Keratinocyte (primary cell): ENCODE measurements at regions not wholly inside any gene's neighbourhood (a gene's known extent, or its start where the extent isn't known, plus 50 kb on each side); places are given as distances from the start of the nearest gene placed in this dataset.

ENCODE experiments used
- DNase-seq: peaks from one replicate; pipeline ENCODE4 v3.0.0-alpha.2; 2011; ENCODE audit warnings: low read depth, missing footprints, low spot score
- FAIRE-seq: peaks from 2 replicates; lab custom pipeline; 2011; peaks lifted over from hg19 to GRCh38; lab: Jason Lieb, UNC
- H2AFZ ChIP-seq: 2 replicates; pipeline ENCODE4 v1.6.0; 2012; ENCODE audit warnings: low read length, control low read depth, inconsistent platforms; ENCODE audit not compliant: control insufficient read depth
- H3K27ac ChIP-seq: 2 replicates; pipeline ENCODE4 v1.5.1; 2011; ENCODE audit warnings: low read length; ENCODE audit not compliant: control insufficient read depth, insufficient read depth
- H3K27me3 ChIP-seq: 3 replicates; pipeline ENCODE4 v1.6.0; 2011; ENCODE audit warnings: low read length; ENCODE audit not compliant: control insufficient read depth, insufficient read depth; ENCODE audit errors: extremely low read depth
- H3K36me3 ChIP-seq, 2 experiments: 2 replicates in 1 of 2; 3 replicates in 1 of 2; pipeline ENCODE4 v1.5.1; 2011; ENCODE audit warnings: low read length in 2 of 2, mild to moderate bottlenecking in 1 of 2; ENCODE audit not compliant: control insufficient read depth in 2 of 2, insufficient read depth in 2 of 2; ENCODE audit errors: extremely low read depth in 1 of 2
- H3K4me1 ChIP-seq: 3 replicates; pipeline ENCODE4 v1.5.1; 2011; ENCODE audit warnings: low read length; ENCODE audit not compliant: control insufficient read depth, insufficient read depth; ENCODE audit errors: extremely low read depth
- H3K4me2 ChIP-seq: 3 replicates; pipeline ENCODE4 v1.6.0; 2011; ENCODE audit warnings: low read depth, low read length; ENCODE audit not compliant: control insufficient read depth, insufficient read depth; ENCODE audit errors: extremely low read depth
- H3K4me3 ChIP-seq, 3 experiments: fragments of 200-600 bp in 1 of 3; sonication (generic) in 1 of 3; 2 replicates in 2 of 3; 3 replicates in 1 of 3; pipeline ENCODE4 v1.5.1; 2011 to 2016; ENCODE audit warnings: low read length in 3 of 3, mild to moderate bottlenecking in 3 of 3, control low read depth in 2 of 3, inconsistent platforms in 1 of 3, low read depth in 1 of 3, mixed read lengths in 1 of 3, mixed run types in 1 of 3, moderate library complexity in 1 of 3; ENCODE audit not compliant: control insufficient read depth in 2 of 3, insufficient read depth in 2 of 3; ENCODE audit errors: extremely low read depth in 1 of 3
- H3K79me2 ChIP-seq: 2 replicates; pipeline ENCODE4 v1.6.0; 2012; ENCODE audit warnings: low read length; ENCODE audit not compliant: control insufficient read depth, insufficient read depth
- H3K9ac ChIP-seq: 3 replicates; pipeline ENCODE4 v1.6.0; 2011; ENCODE audit warnings: low read length; ENCODE audit not compliant: control insufficient read depth, insufficient read depth; ENCODE audit errors: extremely low read depth
- H3K9me1 ChIP-seq: 3 replicates; pipeline ENCODE4 v1.6.0; 2011; ENCODE audit warnings: low read length; ENCODE audit not compliant: control insufficient read depth, insufficient read depth; ENCODE audit errors: extremely low read depth
- H3K9me3 ChIP-seq: 2 replicates; pipeline ENCODE4 v1.5.1; 2012; ENCODE audit warnings: low read depth, low read length; ENCODE audit not compliant: control insufficient read depth
- H4K20me1 ChIP-seq: 3 replicates; pipeline ENCODE4 v1.6.0; 2011; ENCODE audit warnings: low read length; ENCODE audit not compliant: control insufficient read depth, insufficient read depth; ENCODE audit errors: extremely low read depth
- EZH2 ChIP-seq: IDR thresholded peaks from one replicate; pipeline ENCODE4 v1.6.1; 2012; ENCODE audit warnings: inconsistent platforms, mild to moderate bottlenecking, low read length, moderate library complexity
- dilution Hi-C: fragments of 300-500 bp; cut with MboI; formaldehyde crosslinking; loops from one replicate; pipeline ENCODE4 v1.7.0; 2020; ENCODE audit warnings: low sequenced_read_pairs; ENCODE audit not compliant: extremely low pct_ligation_motif_present
- TF ChIP-seq, protein P1 (sequence below), 3 experiments: IDR thresholded peaks in 1 of 3; conservative IDR thresholded peaks in 1 of 3; optimal IDR thresholded peaks in 1 of 3; 2 replicates in 2 of 3; 3 replicates in 1 of 3; pipeline versions ENCODE3 to v1.5.1; 2011; ENCODE audit warnings: low read length in 3 of 3, mild to moderate bottlenecking in 3 of 3, moderate library complexity in 2 of 3, control low read depth in 1 of 3, inconsistent platforms in 1 of 3; ENCODE audit not compliant: insufficient read depth in 2 of 3; ENCODE audit errors: extremely low read depth in 1 of 3

DNA sequence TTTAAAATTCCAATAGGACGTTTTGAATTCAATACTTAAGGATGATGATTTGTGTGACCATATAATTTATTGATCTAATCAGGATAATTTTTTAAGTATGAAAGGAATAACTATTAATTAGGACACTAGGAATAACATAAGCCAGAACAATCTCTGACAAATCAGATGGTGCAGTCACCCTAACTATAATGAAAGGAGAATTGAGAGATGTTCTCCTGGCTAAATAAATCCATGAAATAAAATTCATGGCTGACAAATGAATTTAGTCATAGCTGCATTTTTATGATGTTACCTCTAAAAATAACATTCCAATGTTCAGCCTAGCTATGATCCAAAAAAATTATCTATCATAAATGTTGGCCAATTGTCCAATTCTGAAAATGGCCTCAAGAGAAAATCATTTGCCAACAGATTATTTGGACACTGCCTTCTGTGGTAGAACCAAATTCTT is 190.6 kb upstream of the NEIL3 start:
- Histone ChIP-seq H3K4me3 (no peak overlapping the region), H2AFZ (no peak overlapping the region), H3K9me3 (no peaks in the 10 kb centered on the region), H3K36me3 (no peaks in the 10 kb centered on the region), H3K27me3 (no peaks in the 10 kb centered on the region), H3K9me1 (no peaks in the 10 kb centered on the region), H3K9ac (no peak overlapping the region), H3K4me2 (no peak overlapping the region), H3K4me1 (peaks cover 6% of the 10 kb centered on the region), H4K20me1 (no peaks in the 10 kb centered on the region), H3K27ac (no peak overlapping the region), H3K79me2 (no peaks in the 10 kb centered on the region)
- dilution Hi-C loops, result no loop called here
- DNase-seq (no peak), FAIRE-seq (no peak)
- TF ChIP-seq EZH2, result no peak
- TF ChIP-seq, protein P1, sequence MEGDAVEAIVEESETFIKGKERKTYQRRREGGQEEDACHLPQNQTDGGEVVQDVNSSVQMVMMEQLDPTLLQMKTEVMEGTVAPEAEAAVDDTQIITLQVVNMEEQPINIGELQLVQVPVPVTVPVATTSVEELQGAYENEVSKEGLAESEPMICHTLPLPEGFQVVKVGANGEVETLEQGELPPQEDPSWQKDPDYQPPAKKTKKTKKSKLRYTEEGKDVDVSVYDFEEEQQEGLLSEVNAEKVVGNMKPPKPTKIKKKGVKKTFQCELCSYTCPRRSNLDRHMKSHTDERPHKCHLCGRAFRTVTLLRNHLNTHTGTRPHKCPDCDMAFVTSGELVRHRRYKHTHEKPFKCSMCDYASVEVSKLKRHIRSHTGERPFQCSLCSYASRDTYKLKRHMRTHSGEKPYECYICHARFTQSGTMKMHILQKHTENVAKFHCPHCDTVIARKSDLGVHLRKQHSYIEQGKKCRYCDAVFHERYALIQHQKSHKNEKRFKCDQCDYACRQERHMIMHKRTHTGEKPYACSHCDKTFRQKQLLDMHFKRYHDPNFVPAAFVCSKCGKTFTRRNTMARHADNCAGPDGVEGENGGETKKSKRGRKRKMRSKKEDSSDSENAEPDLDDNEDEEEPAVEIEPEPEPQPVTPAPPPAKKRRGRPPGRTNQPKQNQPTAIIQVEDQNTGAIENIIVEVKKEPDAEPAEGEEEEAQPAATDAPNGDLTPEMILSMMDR (optimal IDR thresholded peaks at IDR 0.05 in 1 of 3, IDR thresholded peaks at IDR 0.05 in 1 of 3, conservative IDR thresholded peaks at IDR 0.05 in 1 of 3; ENCODE audit: extremely low read depth in 1 of 3, insufficient read depth in 2 of 3, low read length in 3 of 3), result no peak

- dilution Hi-C loops, result no loop called here
- H3K4me2 ChIP-seq, result no peak overlapping the region
- FAIRE-seq, result no peak
These were observed 190.0 kb upstream of the NEIL3 start for GRCh38 chr4:177119691-177120090.

More at GRCh38 chr4:177119691-177120090, 190.0 kb upstream of the NEIL3 start:
- no peaks in the 10 kb centered on the region for H3K9me1 ChIP-seq
- H3K36me3 ChIP-seq, result no peaks in the 10 kb centered on the region
- H3K27ac ChIP-seq, result no peak overlapping the region
- no peak for TF ChIP-seq EZH2
- TF ChIP-seq, protein P1 (optimal IDR thresholded peaks at IDR 0.05 in 1 of 3, IDR thresholded peaks at IDR 0.05 in 1 of 3, conservative IDR thresholded peaks at IDR 0.05 in 1 of 3; ENCODE audit: extremely low read depth in 1 of 3, insufficient read depth in 2 of 3, low read length in 3 of 3), result no peak
- H3K9ac ChIP-seq, result no peak overlapping the region
- H3K4me1 ChIP-seq, result peaks cover 11% of the 10 kb centered on the region
- H3K27me3 ChIP-seq, result no peaks in the 10 kb centered on the region
- H3K79me2 ChIP-seq, result no peaks in the 10 kb centered on the region
- H3K9me3 ChIP-seq, result no peaks in the 10 kb centered on the region
- H3K4me3 ChIP-seq, result no peak overlapping the region
- no peak for DNase-seq
- no peaks in the 10 kb centered on the region for H4K20me1 ChIP-seq
- no peak overlapping the region for H2AFZ ChIP-seq
